Activated CD4-positive, alpha-beta T cell treated with anti-CD3 and anti-CD28 coated beads, Interleukin-2, amount 50 U/mL, for 48 hours (primary cell): ENCODE measurements at regions not wholly inside any gene's neighbourhood (a gene's known extent, or its start where the extent isn't known, plus 50 kb on each side); places are given as distances from the start of the nearest gene placed in this dataset.

Experiments used
- DNase-seq, 2 experiments: peaks; one replicate each; pipeline ENCODE4 v3.0.0-alpha.2; 2020

DNA sequence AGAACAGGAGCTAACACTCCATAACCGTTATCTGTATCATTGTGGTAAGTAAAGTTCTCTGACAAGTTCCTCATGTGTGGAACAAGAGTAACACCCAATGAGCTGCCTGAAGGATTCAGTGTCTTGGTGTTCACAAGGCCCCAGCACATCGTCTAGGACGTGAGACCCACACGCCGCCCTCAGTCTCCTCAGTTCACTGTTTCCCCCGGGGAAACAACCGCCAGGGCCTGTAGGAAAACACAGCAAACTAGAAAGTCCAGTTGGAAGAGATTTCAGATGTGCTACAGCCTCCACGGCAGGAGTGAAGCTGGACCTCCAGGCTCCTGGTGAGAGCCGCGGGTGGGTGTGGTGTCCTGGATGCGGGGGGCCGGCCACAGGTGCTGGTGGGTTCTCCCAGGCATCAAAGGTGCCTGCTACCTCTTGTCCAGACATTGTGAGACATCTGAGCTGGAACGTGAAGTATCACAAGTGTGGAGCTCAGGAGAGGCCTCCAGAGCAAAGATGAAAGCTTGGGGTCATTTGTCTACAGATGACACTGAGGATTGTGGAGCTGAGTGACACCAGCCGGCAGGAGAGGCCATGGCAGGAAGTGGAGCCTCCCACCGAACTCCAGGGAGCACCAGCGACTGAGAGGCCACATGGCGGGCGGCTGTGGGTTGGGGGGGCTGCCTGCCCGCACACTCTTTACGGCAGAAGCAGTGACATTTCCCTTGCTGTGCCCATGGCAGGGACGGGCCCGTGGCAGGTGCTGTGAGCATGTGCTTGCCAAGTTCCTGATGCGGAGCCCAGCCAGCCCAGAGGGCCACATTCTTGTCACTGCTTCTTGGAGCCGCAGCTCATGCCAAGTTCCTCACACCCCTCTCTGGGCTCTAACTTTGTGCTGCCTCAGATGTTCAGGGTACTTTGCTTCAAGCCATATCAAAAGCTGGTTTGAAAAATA, 131.2 kb downstream of the TMEM18 start:
- no peak for DNase-seq

DNA sequence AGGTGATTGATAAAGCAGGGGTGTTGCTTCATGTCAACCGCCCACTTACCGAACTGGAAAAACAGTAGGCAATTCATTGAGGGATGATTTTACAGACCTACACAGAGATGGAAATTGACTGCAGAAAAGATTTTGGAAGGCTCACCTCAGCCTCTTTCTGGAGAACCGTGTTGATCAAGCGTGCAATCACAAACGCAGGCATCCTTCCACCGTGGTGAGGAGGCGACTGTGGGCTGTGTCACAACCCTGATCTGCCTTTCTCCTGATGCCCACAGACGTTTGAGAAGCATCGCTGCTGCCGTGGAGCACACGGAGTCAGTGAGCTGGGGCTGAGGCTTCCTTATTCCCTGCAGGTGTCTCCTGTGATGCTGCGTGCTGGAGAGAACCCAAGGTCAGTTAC, 132.0 kb downstream of the TMEM18 start:
- no peak for DNase-seq

DNA sequence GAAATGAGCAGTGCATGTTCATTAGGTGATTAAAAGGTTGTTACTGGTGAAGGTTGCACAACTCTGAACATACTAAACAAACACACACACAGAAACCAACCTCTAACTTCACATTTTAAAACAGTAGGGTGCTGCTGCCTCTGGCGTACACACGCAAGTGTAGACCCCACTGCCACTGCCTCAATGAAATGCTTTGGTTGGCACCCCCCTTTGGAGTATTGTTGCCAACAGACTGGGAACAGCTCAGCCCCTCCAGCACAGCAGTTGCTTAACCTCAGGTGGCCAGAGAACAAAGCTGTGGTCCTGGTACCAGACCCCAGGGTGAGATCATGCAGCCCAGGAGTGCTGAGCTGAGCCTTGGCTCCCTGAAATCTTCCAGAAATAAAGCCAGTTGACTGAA, 138.6 kb downstream of the TMEM18 start:
- DNase-seq = no peak

DNA sequence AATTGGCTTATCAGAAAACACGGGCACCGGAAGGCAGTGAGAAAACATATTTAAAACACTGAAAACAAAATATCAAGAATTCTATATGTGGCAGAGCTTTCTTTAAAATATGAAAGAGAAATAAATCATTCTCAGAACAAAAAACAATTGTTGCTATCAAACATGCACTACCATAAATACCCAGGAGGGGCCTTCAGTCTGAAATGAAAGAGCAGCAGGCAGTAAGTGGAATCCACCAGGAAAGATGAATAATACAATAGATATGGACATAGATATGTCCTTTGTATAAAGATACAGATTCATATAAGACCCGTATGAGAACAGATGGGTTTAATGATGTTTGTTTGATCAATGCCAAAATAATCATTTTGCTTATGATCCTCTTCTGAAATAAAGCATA, 142.0 kb downstream of the TMEM18 start:
- no peak for DNase-seq

DNA sequence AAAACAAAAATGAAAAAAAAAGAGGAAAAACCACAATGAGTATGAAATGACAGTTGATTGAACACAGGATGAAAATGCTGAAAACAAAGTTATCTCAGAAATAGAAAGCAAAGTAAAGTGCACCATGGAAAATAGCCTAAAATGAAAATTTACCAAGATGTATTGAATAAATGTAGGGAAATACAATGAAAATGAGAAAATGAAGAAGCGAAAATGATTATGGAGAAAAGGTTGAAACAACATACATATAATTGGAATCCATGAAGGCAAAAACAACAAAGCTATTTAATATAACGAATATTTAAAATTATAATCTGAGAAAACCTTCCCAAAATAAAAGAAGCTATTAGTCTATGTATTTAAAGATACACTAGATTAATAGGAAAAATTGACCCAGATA, 147.4 kb downstream of the TMEM18 start:
- DNase-seq = no peak

DNA sequence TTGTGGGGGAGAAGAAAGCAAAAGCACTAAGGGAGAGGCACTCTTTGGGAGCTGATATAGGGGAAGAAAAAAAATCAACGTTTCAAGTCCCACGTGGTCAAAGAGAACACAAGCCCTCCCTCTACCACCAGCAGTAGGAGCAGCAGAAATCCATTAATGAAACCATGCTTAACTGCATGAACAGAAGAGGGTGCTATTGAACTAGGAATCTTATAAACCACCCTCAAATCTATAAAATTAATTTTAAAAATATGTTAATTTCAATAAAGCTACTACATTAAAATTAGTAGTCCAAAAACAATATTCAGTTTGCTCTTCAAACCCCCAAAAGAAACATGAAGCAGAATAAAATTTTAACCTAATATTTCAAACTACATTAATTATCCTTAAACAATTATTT, 147.8 kb downstream of the TMEM18 start:
- no peak for DNase-seq

DNA sequence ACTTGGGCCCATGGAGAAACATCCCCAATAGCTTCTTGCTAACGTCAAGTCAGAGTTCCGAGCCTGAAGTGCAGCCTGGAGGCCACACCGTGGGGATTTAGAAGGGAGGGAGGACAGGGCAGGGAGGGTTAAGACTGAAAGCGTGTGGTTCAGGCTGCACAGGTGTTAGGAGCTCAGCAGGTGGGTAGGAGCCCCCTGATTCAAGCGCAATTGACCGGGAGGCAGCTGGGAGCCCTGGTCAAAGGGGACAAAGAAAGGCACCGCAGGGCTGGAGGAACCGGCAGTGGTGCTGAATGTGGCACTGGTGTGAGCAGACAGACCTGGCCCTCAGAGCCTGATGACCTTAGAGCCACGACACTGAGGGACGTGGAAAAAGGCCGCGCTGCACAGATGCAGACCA, 149.6 kb downstream of the TMEM18 start:
- DNase-seq = no peak

DNA sequence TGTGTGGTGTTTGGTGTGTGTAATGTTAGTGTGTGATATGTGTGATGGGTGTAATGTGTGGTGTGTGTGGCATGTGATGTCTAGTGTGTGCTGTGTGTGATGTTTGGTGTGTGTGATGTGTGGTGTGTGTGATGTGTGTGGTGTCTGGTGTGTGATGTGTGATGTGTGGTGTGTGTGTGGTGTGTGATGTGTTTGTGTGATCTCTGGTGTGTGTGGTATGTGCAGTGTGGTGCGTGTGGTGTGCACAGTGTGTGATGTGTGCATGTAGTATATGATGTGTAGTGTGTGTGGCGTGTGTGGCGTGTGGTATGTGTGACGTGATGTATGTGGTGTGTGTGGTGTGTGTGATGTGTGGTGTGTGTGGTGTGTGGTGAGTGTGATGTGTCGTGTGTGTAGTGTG, 150.3 kb downstream of the TMEM18 start:
- DNase-seq = no peak

DNA sequence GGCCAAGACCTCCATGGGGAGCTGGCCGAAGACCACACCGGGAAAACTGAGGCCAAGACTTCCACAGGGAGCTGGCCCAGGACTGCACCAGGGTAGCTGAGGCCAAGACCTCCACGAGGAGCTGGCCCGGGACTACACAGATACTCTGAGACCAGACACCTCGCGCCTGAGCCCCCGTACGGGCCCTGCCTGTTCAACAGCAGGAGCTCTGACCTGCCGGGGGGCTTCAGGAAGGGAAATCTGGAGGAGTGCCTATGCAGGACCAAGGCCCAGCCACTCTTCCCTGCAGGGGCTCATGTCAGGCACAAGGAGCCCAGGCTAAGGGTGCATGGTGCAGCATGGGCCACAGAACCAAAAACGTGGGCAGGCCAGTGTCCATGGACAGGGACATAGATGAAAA, 151.6 kb downstream of the TMEM18 start:
- no peak for DNase-seq

DNA sequence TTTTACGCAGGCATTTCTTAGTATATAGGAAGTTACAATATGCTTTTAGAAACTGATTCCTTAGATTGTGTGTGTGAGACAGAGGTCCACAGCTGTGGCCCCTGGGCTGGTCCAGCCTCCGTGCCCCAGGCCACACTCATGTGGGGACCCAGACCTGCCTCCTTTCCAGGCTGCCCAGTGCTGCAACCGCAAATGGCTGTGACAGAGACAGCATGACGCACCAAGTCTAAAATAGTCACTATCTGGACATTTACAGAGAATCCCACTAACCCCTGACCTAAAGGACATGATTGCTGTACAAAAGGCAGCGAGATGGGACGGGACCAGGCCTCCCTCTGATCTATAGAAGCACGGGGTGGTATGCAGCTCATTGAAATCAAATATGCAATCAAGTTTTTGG, 152.2 kb downstream of the TMEM18 start:
- DNase-seq = no peak

DNA sequence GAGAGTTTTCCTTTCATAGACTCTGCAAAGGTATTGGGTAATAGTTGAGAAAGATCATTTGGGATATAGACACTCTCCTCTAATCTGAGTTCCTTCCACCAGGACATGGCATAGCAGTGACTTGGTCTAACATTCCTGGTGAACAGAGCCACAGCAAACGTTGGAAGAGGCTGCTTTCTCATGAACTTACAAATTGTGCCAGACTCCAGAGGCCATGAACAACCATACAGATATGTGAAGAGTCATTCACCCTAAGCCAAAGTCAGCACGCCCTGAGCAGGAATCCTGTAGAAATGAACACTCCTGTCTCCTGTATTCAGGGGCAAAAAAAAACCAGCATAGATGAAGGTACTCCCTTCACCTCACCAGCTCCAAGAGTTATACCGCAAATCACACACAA, 152.8 kb downstream of the TMEM18 start:
- DNase-seq = no peak

DNA sequence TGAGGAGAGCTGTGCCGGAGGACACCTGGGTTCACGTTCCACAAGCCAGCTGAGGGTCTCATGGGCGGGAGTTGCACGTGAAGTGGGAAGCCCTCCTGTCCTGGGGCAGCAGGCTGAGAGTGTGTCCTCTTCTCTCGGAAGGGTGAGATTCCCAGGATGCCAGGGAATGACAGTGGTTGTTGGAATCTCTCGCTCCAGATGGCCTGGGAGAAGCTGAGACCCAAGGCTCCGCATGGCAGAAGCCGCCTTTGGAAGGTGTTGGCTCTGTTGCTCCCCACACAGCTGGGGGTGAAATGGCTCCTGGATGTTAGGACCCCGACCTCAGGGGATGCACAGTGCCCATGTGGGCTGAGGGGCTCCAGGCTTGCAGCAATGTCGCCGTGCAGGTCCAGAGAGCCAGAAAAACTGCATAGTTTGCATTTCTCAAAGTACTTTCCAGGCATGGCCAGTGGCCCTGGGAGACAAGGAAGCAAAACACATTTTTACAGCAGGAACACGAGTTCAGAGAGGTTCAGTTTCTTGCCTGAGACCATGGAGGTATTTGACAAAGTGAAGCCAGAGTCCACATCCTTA, 153.4 kb downstream of the TMEM18 start:
- no peak for DNase-seq

DNA sequence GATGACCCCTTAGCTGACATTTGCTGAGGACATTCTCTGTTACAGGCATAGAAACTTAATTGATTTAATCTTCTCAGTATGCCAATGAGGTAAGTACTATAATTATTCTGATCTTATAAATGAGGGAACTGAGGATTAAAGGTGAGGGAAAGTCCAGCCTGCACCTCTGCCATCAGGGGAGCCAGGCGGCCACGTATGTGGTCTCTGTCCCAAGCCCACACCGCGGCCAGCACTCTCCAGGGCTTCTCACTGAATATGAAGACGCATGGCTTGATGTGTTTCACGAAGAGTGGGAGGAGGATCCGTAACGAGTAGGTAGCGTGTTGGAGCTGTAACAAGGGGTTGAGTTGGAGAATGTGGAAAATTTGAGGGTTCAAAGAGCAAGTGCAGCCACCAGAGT, 154.4 kb downstream of the TMEM18 start:
- DNase-seq = no peak

DNA sequence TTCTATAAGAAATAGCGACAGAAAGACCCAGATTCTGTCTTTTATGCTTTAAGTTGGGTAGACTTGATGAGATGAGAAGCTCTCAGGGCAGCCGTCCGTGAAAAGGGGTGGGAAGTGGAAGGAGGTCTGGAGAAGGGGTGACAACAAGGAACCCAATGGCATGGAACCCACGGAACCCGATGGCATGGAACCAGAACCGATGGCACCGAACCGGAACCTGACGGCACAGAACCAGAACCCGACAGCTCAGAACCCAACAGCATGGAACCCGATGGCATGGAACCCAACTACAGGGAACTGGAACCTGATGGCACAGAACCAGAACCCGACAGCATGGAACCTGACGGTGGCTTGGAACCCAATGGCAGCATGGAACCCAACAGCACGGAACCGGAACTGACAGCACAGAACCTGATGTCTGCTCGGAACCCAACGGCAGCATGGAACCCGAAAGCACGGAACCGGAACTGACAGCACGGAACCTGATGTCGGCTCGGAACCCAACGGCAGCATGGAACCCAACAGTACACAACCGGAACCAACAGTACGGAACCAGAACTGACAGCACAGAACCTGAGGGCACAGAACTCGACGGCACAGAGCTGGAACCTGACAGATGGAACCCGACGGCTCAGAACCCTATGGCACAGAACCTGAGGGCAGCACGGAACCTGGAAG, 155.2 kb downstream of the TMEM18 start:
- DNase-seq = no peak

DNA sequence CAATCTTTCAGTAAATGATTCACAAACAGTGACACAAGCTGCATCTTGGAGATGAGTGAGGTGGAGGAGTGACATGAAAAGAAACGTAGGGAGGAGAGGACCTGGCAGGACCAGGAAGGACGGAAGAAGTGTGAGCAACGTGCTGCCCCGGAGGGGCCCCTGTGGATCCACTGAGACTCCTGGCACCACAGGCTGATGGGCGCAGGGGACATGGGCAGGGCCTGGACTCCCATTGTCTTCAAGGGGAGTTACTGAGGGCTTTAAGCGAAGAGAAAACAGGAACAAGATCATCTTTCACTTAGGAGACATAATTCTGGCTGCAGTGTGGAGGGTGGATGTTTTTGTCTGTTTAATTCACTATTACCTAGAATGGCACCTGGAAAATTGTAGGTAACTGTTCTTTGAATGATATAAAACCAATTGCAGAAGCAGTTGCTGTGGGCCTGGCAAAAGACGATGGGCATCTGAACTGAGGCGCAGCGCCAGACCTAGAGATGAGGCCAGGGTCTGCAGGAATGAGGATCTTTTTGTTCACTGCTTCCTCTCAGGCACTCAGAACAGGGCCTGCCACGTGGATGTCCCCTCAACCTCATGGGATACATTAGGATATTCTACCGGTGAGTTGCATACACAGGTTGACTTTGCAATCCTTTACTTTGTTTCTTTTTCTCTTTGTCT, 156.4 kb downstream of the TMEM18 start:
- DNase-seq = no peak

DNA sequence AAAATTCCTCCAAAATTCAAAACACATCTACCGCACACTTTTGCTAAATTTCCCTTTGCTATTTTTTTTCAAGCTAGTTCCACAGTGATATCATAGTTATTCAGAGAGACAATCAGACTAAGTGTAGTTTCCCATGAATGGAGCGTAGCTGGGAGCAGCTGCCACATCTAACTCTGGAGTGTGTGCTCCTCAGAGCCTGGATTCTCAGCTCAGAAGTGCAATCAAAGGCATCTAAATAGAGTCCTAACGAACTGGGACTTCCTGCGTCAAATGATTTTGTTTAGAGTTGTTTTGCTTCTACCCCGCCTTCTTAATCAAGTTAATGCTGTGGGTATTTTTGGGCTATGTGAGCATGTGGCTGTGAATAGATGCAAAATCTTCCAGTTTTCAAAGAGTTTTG, 160.3 kb downstream of the TMEM18 start:
- DNase-seq = no peak

DNA sequence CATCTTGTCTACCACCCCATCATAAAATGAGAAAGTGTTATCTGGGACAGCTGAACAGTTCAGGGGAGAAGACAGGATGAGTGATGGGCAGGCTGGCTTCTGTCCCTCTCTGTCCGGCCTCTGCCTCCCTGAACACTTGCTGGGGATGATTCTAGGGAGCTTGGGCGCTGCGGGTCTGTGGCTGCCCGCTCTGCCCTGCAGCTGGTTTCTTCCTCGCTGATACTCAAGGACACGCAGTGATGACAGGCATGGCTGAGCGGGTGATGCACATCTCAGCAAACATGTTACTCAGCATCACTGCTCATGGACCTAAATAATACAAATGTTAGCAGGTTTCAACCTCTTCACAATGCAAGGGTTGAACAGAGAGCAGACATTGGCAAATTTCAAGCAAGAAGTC, 161.1 kb downstream of the TMEM18 start:
- no peak for DNase-seq

DNA sequence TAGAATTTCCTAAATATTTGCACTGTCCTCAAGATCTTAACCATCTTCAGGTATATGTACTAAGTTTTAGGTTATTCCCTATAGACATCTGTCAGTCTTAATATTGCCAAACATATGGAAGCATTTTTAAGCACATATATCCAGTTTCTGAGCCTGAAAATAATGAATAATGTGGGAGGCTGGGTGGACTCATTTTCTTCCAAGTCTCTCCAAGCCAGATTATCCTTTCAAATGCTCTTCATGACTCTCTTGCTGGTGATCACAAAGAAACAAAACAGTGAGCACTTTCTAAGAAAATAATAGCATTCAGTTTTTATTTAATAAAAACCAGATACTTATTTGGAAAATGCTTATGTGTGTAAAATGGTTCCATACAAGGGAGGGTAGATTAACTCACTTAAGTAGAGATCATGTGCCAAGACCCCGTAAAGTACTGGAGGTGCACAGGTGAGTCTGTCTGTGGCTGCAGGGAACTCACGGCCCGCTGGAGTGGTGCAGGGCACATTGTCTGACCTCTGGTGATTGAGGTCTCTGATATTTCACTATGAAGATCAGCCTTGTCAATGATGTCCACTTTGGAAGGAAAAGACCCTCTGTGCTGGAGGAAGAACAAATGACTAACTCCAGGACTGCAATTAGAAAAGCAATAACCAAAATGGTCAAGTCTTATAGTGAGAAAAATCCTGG, 161.6 kb downstream of the TMEM18 start:
- DNase-seq = no peak

DNA sequence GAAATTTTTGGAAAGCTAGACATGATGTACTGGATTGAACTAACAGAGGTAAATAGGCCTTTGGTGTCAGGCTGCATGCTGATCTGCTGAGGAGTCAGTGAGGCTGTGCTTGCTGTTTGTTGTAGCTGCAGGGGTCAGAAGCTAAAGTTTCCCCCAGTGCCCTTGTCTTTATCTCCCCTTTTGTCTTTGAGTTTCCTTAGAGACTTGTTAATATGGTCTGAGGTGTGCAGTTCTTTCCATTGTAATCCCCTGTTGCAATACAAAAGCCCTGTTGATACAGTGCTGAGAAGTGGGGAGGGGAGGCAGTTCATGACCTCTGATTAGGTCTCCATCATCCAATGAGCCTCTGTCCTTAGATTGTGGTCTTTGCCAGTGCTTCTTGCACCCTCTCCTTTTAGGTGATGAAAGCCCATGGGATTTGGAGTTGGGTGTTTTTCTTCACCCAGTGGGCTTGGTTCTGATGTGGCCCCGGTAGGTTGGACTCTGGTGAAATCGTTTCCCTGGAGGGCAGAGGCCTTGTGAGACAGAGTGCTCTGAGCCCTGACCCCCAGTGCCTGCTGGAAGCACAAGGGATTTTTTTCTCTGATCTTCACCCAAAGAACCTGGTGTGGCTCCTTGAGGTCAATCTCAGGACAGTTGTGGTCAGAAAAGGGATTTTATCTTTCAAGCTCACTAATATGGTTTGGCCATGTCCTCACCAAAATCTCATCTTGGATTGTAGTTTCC, 163.1 kb downstream of the TMEM18 start:
- DNase-seq = no peak

DNA sequence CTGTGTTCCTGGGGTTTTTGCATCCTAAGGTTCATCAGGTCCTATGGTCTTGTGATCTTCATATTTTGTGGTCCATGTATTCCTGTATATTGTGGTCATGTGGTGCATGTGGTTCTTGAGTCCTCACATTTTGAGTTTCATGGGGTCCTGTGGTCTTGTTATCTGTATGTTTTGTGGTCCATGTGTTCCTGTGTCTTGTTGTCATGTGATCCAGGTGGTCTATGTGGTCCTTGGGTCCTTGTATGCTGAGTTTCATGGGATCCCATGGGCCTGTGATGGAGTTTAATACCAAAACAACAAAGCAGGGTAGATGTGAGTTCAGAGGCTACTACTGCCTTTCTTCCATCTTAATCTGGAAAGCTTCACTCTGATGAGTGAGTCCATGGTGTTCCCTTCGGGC, 166.4 kb downstream of the TMEM18 start:
- DNase-seq = no peak

DNA sequence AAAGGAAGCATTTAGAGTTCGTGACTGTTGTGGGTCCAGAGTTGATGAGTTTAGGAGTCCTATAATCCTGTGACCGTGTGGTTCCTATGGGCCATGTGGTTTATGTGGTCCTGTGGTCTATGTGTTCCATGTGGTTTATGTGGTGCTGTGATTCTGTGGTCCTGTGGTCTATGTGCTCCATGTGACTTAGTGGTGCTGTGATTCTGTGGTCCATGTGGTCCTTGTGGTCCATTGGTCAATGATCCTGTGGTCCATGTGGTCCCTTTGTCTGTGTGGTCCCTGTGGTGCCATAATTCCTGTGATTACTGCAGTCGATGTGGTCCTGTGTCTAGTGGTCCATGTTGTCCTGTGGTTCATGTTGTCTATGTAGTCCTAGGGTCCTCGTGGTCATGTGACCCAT, 167.3 kb downstream of the TMEM18 start:
- no peak for DNase-seq

DNA sequence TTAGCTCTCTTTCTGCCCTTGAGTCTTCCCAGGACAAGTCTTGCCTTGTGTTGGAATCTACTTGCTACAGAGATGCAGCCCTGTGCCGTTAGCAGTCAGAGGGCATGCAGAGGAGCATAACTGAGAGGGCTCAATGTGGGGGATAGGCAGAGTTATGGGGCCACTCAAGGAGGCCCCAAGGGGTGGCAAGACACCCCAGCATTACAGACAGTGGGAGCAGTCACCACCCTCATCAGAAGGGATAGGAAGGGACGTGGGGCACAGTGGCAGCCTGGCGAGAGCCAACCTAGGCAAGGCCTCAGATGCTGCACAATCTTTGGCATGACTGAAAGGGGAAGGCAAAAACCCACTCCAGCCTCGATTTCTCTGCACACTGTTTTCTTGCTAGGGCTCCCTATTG, 169.1 kb downstream of the TMEM18 start:
- DNase-seq = no peak
